ENCODE measurements at regions not wholly inside any gene's neighbourhood (a gene's known extent, or its start where the extent isn't known, plus 50 kb on each side); places are given as distances from the start of the nearest gene placed in this dataset.

DNA sequence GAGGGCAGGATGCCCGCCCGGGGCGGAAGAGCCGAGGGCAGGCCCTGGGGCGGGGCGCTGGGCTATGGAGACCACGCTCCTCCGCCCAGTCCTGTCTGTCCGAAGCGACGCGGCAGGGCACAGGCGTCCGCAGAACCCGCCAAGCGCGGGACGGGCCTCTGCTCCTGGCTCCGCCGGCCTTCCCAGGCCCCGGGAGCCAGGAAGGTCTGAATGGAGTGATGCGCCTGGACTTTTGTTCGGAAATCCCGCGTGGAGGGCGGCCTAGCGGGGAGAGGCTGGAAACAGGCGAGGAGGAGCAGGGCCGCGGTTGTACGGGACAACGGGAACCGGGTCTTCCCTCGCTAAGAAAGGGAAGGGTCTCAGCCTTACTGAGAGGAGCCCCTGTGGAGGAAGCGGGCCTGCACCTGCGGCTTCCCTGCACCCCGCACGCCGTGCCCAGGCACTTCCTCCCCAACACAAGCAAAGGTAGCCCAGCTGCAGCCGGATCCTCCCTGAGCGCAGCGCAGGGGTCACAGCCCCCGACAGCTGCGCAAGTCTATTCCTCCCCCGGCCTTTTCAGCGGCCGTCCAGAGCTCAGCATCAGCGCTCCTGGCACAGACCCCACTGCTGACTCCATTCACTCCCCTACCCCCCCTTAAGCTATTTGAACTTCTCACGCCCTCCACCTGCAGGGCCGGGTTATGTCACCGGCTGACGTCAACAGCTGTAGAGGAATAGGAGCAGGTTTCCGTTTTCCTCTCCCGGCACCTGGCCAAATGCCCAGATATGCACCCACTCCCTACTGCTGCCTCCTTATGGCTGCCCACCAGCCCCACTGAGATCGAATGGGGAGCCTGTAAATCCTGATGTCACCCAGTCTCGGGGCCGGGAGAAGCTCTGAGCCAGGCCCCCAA lies 143.2 kb upstream of the RET start:
- DNase-seq, result no peak

DNA sequence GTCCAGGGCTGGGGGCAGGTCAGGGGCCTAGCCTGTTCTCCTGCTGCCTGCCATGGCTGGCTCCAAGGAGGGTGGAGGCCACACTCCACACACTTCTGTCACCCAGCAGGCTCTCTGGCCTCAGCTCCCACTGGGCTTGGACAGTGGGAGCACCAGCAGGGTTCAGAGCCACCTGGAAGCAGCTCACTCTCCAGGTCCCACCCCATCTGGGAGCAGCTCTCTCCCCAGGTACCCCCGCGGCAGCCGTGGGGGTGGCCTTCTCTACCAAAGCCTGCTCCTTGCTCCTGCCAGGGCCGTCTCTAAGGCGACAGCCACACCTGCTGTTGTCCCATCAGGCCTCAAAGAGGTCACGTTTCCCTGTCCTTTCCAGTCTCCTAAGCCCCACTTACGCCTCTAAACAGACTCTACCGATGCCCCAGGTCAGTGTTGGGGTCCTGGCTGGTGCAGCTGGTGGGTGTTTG lies 142.5 kb upstream of the RET start:
- no peak for DNase-seq

DNA sequence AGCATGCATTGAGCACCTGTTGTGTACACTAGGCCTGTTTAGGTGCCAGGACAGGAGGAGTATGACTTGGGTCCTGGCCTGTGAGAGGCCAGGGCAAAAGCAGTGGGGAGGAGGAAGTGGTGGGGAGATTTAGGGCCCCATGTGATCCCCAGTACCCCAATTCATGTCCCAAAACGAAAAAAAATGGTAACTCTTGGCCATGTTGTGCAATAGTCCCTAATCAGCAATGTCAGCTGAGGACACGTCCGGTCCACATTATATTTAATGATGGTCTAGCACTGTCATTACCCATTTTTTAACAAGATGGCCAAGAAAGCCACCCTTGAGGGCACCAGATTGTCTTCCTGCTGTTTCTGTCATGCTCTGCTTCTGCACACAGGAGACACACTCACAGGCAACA lies 142.0 kb upstream of the RET start:
- DNase-seq, result no peak

DNA sequence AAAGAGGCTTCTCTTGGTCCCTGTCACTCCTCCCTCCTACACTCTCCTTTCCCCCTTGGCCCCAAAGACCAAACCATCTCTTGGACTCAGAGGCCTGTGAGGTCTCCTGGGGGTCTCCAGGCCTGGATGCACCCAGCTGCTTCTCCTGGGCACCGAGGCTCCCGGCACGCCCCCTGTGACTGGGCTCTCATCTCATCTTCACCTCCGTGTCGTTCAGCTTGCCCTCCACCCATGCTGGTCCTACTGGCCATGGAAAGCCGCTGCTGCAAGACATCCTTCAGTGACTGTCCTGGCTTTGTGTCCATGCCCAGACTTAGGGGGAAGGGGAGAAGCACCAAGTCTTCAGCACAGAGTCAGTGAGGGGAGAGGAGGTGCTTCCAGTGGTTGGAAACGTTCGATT lies 141.4 kb upstream of the RET start:
- no peak for DNase-seq

DNA sequence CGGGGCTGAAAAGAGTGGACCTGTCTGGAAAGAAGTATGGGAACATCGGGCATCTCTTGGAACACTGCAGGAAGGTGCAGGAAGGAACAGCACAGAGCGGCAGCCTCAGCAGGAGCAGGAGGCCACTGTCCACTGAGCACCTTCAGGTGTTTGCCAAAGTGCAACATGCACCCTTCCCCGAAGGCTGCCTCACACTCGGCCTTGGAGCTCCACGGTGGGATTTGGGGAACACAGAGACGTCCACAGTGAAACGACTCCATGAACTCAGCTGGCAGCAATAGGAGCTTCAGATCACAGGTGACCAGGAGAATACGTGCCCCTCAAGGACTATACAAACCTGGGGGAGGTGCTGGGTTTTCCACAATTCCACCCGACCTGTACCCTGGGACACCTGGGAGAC lies 140.3 kb upstream of the RET start:
- no peak for DNase-seq

DNA sequence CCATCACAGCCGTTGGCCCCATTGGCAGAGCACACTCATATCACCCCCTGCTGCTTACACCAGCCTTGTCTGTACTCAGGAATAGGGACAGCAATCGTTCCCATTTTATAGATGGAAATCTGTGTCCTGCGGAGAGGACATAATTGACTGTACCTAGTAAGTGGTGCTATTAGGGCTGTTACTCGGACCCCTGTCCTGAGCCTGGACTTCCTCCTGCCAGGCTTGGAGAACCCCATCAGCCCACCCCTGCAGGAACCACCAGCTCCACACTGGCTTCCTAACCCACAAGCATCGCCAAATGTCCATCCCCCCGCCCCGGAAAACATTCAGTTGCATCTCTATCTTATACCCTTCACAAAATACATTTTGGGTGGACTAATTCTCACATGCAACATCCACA lies 139.8 kb upstream of the RET start:
- no peak for DNase-seq

DNA sequence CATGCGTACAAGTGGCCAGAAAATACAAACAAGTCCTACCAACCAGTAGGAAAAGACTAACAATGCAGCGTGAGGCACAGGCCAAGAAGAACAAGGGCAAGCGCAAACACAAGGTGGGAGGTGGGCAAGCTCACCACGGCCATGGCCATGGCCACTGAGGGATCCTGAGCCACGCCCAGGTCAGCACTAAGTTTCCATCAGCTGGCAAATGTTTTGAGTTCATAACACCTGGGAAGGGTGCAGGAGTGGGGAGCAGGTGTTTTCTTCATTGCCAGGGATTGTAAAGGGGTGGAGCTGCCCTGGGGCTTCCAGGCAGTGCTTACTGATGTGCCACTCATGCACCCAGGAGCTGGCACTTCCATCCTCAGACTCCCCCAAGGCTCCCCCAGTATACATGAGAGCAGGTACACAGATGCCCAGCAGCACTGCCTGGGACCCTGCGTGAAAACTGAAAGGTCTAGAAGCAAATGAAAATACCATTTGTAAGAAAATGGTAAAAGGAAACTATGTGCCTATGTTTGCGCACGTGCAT lies 139.2 kb upstream of the RET start:
- DNase-seq, result no peak

DNA sequence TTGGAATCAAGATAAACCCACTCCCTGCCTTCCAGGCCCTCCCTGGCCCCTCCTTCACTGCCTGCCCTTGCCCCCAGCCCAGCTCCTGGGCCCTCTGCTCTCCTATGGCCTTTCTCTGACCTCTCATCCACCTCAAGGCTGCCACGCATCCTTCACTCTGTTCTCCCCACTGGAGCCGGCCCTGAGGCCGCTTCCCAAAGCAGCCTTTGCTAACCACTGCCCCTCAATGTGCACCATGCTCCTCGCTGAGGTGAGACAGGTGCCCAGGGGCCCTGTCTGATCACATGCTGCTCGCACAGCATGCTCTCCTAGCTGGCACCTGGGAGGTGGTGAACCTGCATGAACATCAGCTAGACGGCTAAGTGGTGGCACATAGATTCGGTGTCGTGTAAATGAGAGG lies 138.5 kb upstream of the RET start:
- no peak for DNase-seq

DNA sequence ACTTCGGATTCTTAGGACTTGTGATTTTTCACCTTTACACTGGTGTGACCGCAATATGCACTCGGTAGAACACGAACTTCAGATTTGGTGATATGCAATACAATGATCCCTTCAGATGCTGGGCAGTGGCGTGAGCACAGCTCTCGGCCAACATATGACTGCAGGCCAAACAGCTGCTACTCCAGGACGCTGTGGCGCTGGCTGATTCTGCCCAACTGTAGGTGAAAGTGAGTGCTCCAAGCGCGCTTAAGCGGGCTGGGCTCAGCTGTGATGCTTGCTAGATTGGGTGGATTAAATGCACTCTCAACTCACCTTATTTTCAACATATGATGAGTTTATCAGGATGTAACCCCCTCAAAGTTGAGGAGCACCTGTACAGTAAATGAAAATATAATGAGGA lies 137.6 kb upstream of the RET start:
- no peak for DNase-seq

DNA sequence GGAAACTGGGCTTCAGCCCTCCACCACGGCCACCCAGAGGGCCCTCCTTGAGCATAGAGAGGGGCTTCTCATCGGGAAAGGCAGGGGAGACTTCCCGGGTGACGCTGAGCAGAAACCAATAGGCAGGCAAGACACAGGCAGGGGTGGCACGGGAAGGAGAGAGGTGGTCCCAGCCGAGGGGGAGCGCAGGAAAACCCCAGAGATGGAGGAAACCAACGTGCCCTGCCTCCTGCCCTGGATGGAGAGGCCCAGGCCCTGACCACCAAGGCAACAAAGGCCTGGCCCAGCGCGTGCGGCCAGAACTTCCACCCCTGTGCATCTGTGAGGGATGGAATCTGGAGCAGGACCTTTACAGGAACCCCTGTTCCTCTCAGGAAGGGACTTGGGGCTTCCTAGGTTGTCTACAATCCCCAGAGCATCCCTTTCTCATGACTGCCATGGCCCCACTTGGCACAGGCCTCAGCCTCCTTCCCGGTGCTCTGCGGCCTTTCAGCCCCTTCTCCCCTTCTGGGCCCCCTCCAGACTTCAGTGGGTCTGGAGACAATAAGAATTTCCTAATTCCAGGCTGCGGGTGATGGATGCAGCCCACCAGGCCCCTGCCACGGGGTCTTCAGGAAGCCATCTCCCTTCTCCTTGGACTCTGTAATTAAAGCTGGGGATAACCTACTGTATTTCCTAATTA lies 137.0 kb upstream of the RET start:
- DNase-seq, result no peak

DNA sequence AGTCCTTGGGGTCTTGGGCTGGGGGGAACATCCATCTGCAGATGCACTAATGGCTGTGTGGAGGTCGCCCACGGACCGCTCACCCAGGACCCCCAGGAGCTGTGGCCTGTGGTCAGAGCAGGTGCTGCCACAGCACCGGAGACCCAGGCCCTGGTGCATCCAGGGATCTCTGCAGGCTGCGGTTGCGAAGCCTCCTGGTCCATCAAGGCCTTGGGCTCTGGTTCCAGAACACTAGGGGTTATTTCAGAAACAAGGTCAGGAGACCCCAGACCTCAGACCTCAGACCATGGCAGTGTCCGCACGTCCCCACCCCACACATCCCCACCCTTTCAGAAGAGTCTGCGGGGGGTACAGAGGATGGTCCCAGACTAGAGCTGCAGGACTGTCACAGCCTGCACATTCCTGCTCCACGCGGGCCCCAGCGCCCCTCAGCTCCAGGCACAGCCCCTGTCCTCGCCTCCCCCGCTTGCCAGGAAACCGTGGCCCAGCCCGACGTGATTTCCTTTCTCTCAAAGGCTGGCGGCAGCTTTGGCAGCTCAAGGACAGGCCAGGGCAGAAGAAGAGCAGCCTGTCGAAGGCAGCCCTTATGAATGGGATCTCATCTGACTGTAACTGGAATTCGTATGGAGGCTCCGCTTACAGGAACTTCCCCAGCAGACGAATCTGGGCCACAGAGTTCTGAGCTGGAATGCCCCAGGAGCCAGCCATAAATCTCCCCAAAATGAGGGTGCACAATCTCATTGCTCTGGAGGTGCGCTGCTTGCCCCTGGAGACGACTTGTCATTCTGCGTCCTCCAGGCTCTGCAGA lies 136.2 kb upstream of the RET start:
- no peak for DNase-seq

DNA sequence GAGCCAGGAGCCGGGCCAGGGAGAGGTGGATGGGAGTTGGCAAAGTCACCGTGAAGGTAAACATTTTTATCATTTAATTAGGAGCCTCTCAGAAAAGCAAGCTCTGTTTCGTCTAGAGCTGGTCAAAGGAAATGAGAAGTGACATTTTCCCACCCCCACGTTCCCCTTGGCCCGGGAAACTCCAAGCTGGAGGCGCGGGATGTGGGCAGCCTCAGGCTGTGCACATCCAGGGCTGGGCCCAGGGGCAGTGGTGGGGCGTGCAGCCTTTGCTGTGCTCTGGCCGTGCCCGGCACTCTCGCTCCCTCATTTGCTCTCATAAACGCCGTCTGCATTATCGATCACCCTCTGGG lies 135.6 kb upstream of the RET start:
- no peak for DNase-seq

DNA sequence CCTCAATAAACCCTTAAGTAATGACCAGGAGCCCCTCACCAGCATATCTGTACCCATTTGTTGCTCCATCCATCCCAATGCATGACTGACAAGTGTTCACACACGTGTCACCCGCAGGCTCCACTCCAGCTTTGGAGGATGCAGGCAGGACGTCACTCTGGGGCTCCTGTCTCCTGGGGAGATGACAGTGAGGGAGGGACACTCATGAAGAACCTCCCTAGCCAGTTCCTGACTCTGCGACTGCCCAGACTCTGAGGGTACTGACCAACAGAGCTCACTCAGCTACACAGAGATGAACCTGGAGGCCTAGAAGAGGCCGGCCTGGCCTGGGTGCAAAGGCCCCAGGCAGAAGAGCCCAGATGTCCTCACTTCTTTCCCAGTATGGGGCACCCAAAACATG lies 135.1 kb upstream of the RET start:
- DNase-seq, result no peak

DNA sequence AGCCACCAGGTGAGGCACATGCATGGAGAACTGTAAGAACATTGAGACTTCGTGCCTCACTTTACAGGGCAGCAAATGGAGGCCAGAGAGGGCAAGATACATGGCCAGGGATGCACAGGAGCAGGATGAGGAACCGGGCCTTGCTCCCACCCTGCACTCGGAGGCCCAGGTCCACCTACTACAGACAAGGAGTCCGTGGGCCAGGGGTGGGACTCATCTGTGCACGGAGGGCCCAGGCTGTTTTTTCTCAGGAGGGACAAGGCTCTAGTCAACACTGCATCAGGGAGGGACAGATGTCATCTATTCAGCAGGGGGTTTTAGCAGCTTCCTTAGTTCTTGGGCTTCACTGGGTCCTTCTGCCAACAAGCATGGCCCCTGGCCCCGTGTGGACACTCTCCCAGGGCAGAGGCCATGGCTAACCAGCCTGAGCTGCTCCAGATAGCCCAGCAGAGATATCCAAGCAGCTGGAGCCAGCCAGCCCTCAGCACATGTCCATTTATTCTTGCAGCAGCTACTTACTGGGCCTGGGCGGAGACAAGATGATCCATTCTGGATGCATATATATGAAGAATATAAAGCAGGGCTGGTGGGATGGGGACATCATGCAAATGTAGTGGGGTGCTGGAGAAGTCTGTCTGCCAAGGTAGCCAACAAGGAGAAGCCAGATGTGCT lies 134.5 kb upstream of the RET start:
- DNase-seq, result no peak

DNA sequence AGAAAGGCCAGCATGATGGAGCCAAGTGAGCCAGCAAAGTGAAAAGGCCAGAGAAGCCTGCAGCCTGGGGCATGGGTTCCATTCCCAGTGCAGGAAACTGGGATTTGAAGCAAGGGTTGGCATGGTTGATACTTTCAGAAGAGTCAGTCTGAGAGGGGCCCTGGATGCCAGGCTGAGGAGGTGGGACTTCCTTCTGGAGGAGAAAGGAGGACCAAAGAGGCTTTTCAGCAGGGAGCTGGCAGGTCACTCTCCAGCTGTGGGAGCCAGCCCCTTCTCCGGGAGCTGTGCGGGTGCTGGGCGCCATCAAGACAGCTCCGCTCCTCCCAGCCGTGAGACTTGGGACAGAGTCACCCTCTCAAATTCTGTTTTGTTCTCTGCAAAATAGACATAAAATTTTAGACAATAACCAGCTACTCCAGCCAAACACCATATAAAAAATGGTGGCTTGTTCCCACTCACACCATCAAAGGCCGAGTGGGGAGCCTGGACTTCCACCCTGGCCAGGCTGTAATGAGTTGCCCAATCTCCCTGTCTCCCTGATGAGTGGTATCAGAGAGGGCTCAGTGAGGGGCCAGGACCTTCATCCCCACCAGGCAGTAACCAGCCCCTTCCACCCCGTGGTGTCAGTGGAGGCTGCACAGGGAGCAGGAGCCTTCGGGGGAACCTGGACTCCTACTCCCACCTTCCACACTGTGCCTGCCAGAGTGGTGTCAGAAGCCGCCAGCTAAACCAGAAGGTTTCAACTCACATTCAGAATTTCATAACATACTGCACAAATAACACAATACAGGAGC lies 133.6 kb upstream of the RET start:
- DNase-seq, result no peak

DNA sequence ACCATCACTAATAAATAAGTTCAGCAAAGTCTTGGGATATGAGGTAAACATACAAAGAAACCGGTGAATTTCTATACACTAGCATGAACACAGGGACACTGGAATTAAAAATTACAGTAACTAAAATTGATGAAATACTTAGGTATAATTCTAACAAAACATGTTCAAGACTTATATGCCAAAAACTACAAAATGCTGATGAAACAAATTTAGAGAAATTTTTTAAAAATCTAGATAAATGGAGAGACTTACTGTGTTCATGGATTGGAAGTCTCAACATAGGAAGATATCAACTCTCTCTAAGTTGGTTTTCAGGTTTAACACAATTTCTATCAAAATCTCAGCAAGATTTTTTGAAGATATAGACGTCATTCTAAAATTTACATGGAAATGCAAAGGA lies 128.8 kb upstream of the RET start:
- DNase-seq, result no peak

DNA sequence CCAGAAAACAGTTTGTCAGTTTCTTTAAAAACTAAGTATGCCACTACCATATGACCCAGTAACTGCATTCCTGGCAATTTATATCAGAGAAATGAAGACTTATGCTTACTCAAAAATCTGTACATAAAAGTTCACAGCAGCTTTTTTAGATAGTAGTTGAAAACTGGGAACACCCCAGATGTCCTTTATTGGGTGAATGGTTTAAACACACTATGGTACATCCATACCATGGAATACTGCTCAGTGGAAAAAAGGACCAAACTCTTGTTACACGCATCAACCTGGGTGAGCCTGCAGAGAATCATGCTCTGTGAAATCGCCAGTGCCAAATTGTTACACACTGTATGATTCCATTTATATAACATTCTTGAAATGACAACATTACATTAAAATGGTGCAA lies 127.6 kb upstream of the RET start:
- no peak for DNase-seq

DNA sequence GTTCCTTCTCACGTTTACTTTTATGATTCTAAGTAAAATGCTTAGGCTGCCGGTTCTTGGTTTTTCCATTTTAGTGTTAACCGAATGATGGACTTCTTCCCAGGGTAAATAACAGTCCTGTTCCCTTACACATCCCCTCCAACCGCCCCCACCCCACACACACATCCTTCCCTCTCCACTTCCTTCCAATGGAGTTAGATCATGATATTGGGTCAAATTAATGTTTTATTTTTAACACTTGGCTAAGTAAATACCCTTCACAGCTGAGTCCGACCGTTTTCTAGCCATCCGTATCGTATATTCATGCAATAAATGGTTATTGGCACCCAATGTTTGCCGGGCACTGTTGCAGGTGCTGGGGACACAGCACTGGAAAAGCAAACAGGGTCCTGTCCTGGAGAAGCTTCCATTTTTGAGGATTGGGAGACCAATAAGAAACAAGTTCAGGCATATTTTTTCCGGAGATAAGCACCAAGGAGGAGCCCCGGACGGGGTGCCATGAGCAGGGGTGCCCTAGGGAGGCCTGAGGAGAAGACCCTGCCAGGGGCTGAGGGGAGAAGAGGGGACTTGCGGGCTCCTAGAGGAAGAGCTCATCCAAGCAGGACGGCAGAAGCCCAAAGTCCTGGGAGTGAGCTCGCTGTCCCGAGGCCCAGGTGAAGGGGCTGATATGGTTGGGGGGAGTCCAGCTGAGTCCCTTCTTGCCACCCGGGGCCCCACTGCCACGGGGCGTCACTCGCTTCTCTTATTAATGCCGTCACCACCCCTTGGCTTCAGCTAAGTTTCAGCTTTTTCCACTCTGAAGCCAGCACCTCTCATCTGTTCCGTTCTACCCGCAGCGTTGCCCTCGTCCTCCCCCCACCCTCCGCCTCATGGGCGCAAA lies 126.0 kb upstream of the RET start:
- no peak for DNase-seq

DNA sequence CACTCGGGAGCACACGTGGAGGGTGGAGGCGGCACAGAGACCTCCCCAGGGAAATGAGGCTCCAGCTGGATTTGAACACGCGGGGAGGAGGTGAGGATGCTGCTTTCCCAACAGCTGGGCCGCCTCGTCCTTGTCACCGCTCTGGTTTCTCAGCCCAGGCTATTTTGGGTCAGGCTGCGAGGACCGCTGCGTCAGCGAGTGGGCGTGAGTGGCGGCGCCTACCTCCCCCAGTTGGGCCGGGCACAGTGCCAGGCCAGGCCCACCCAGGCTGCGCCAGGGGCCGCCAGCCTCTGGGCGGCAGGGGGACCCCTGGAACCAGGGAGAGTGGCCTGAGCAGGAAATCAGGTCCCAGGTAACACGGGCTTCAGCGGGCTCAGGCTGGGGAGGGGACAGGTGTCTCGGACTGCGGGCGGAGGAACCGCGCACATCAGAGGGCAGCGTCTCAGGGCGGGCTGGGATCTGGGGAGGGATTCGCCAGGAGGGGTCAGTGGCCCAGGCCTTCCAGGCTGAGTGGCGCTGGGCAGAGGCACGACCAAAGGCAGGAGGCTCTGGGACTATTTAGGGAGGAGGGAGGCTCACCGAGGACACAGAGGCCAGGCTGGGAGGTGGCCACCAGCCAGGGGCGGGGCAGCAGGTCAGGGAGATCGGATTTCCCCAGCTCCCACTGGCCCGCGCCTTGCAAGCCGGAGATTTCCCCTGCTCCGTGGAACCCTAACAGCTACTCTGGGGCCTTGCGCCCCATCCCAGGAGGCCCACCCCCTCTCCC lies 125.2 kb upstream of the RET start:
- DNase-seq, result no peak

DNA sequence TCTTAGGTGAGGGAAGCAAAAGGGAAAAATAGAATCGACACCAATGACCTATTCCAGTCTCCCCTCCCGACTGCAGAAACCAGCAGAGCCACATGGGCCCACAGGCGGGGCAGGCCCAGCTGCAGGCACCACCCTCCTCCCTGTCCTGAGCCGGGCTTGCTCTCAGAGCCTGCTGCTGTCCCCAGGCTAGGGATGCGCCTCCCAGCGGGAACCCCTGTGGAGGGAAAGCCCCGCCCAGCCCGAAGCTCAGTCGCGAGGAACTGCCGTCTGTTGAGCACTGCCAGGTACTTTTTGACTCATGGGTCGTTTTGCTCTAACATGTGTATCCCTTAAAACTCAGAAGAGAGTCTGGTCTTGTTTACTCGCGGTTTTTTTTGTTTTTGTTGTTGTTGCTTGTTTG lies 124.5 kb upstream of the RET start:
- DNase-seq, result no peak
